ENCODE measurements at regions not wholly inside any gene's neighbourhood (a gene's known extent, or its start where the extent isn't known, plus 50 kb on each side); places are given as distances from the start of the nearest gene placed in this dataset.

- no peak for TF ChIP-seq EZH2 (IDR thresholded peaks at IDR 0.05; ENCODE audit: insufficient read depth, poor library complexity, severe bottlenecking)
- TF ChIP-seq EZH2phosphoT487 (IDR thresholded peaks at IDR 0.05; ENCODE audit: insufficient read depth, low read depth), result no peak
These were observed 60.6 kb upstream of the SLC2A1 start for GRCh38 chr1:43019226-43019625.
